ENCODE measurements at regions not wholly inside any gene's neighbourhood (a gene's known extent, or its start where the extent isn't known, plus 50 kb on each side); places are given as distances from the start of the nearest gene placed in this dataset.
A peak's percentile ranks its signal among the peaks of the same experiment; 100 is the strongest.
"Not testable (repeated sequence)": the region's sequence is repeated elsewhere in the genome, so short reads cannot be mapped to it uniquely, and the experiment has no call there.

GRCh38 chr22:49703505-49703904, 124.2 kb downstream of the BRD1 start:
- no peak for DNase-seq
- Mint-ChIP-seq H3K4me3 (no peak overlapping the region), H3K9me3 (peaks cover 33% of the 10 kb centered on the region), H3K36me3 (ENCODE audit: low read depth) (peaks cover 10% of the 10 kb centered on the region; the same call in 1 of the 2 replicates), H3K27ac (no peak overlapping the region), H3K27me3 (ENCODE audit: insufficient read depth) (no peaks in the 10 kb centered on the region; the same call in none of the 2 replicates), H3K4me1 (ENCODE audit: low read depth) (no peaks in the 10 kb centered on the region)
- TF ChIP-seq CTCF (IDR thresholded peaks at IDR 0.05) = no peak

GRCh38 chr22:49702068-49702397, 125.6 kb downstream of the BRD1 start:
- DNase-seq = no peak
- Mint-ChIP-seq H3K4me1 (ENCODE audit: low read depth) (no peaks in the 10 kb centered on the region), H3K4me3 (no peak overlapping the region), H3K36me3 (ENCODE audit: low read depth) (peaks cover 10% of the 10 kb centered on the region; the same call in 1 of the 2 replicates), H3K27me3 (ENCODE audit: insufficient read depth) (no peaks in the 10 kb centered on the region; the same call in none of the 2 replicates), H3K27ac (no peak overlapping the region), H3K9me3 (peaks cover 38% of the 10 kb centered on the region)
- no peak for TF ChIP-seq CTCF (IDR thresholded peaks at IDR 0.05)

- DNase-seq = no peak
- Mint-ChIP-seq H3K4me3 (no peak overlapping the region), H3K36me3 (ENCODE audit: low read depth) (peaks cover 10% of the 10 kb centered on the region; the same call in 1 of the 2 replicates), H3K9me3 (peaks cover 41% of the 10 kb centered on the region), H3K4me1 (ENCODE audit: low read depth) (no peaks in the 10 kb centered on the region), H3K27ac (no peak overlapping the region), H3K27me3 (ENCODE audit: insufficient read depth) (no peaks in the 10 kb centered on the region; the same call in none of the 2 replicates)
- TF ChIP-seq CTCF (IDR thresholded peaks at IDR 0.05) = peak; percentile 77
These were observed 126.1 kb downstream of the BRD1 start for GRCh38 chr22:49701380-49702067.

- Mint-ChIP-seq H3K4me1 (ENCODE audit: low read depth) (no peaks in the 10 kb centered on the region), H3K9me3 (peaks cover 47% of the 10 kb centered on the region), H3K4me3 (no peak overlapping the region), H3K36me3 (ENCODE audit: low read depth) (peaks cover 10% of the 10 kb centered on the region; the same call in 1 of the 2 replicates), H3K27ac (no peak overlapping the region), H3K27me3 (ENCODE audit: insufficient read depth) (no peaks in the 10 kb centered on the region; the same call in none of the 2 replicates)
- no peak for DNase-seq
- TF ChIP-seq CTCF (IDR thresholded peaks at IDR 0.05) = no peak
These were observed 127.7 kb downstream of the BRD1 start for GRCh38 chr22:49699928-49700498.

DNA sequence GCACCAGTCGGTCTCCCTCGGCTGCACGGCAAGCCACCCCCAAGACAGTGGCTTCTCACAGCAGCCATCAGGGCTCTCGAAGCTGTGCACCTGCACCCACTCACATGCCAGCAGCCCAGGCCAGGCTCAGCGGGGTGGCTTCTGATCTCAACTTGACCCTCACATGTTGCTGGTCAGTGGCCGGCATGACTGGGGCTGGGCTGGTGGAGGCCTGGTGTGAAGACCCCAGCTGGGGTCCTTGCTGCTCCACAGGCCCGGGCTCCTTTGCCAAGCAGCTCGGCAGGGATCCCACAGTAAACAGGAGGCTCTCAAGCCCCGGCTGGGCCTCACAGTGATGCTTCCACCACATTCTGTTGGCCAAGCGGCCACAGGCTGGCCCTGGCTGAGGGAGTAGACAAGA, 128.2 kb downstream of the BRD1 start:
- Mint-ChIP-seq H3K4me1 (ENCODE audit: low read depth) (no peaks in the 10 kb centered on the region), H3K27ac (no peak overlapping the region), H3K4me3 (no peak overlapping the region), H3K9me3 (peaks cover 47% of the 10 kb centered on the region), H3K27me3 (ENCODE audit: insufficient read depth) (no peaks in the 10 kb centered on the region; the same call in none of the 2 replicates), H3K36me3 (ENCODE audit: low read depth) (peaks cover 10% of the 10 kb centered on the region; the same call in 1 of the 2 replicates)
- DNase-seq = no peak
- TF ChIP-seq CTCF (IDR thresholded peaks at IDR 0.05) = no peak

DNA sequence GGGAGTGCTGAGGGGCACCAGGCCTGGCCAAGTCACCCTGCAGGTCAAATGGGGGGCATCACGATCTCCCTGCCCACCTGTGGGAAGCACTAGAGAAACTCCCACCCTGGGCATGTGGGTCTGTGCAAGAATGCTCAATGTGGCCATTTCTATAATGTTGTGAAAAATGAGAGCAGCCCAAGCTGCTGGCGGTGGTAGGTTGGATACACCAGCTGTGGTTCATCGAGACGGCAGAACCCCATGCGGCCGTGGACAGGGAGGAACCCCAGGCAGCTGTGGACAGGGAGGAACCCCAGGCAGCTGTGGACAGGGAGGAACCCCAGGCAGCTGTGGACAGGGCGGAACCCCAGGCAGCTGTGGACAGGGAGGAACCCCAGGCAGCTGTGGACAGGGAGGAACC, 129.1 kb downstream of the BRD1 start:
- not testable (repeated sequence) for H3K36me3 Mint-ChIP-seq (ENCODE audit: low read depth); H3K4me3 Mint-ChIP-seq; H3K4me1 Mint-ChIP-seq (ENCODE audit: low read depth); H3K27me3 Mint-ChIP-seq (ENCODE audit: insufficient read depth); DNase-seq; H3K27ac Mint-ChIP-seq
- H3K9me3 Mint-ChIP-seq = peaks cover 45% of the 10 kb centered on the region
